ENCODE measurements at regions not wholly inside any gene's neighbourhood (a gene's known extent, or its start where the extent isn't known, plus 50 kb on each side); places are given as distances from the start of the nearest gene placed in this dataset.
"Not testable (repeated sequence)": the region's sequence is repeated elsewhere in the genome, so short reads cannot be mapped to it uniquely, and the experiment has no call there.

- H2AFZ ChIP-seq (ENCODE audit: low read length); H3K36me3 ChIP-seq (ENCODE audit: low read depth, low read length); H3F3A ChIP-seq (ENCODE audit: low read length, unreplicated experiment); CTCF ChIA-PET; H3K9me2 ChIP-seq (replicated peaks; ENCODE audit: low read length); DNase-seq; H3K4me3 ChIP-seq (ENCODE audit: low read length); H3K4me2 ChIP-seq (ENCODE audit: low read length); H3K9me3 ChIP-seq (ENCODE audit: low read length); ATAC-seq; H3K4me1 ChIP-seq (ENCODE audit: insufficient read depth, low read length); H3K79me2 ChIP-seq (ENCODE audit: low read length); H3K27me3 ChIP-seq (ENCODE audit: low read length); H3K9ac ChIP-seq (ENCODE audit: low read length); H4K20me1 ChIP-seq (ENCODE audit: low read length); H3K27ac ChIP-seq (ENCODE audit: low read length); BruUV-seq (replicated peaks); intact Hi-C loops (cut with micrococcal nuclease); POLR2A ChIA-PET (ENCODE audit: unreplicated experiment): not testable (repeated sequence)
Measured at GRCh38 chr3:143181977-143182376, 62.4 kb downstream of the CHST2 start.

GRCh38 chr3:143182866-143183664, 63.5 kb downstream of the CHST2 start:
- no peaks in the 10 kb centered on the region for H4K20me1 ChIP-seq (ENCODE audit: low read length)
- no peak overlapping the region for H3K4me2 ChIP-seq (ENCODE audit: low read length)
- H3K4me3 ChIP-seq (ENCODE audit: low read length), result no peak overlapping the region
- CTCF ChIA-PET, result no interaction called here
- no peaks in the 10 kb centered on the region for H3K4me1 ChIP-seq (ENCODE audit: insufficient read depth, low read length)
- no peak overlapping the region for H3K9ac ChIP-seq (ENCODE audit: low read length)
- DNase-seq (no peak), ATAC-seq (no peak)
- no peaks in the 10 kb centered on the region for H3K9me2 ChIP-seq (replicated peaks; ENCODE audit: low read length)
- no peak for TF ChIP-seq EZH2phosphoT487 (IDR thresholded peaks at IDR 0.05; ENCODE audit: borderline replicate concordance, low read length)
- TF ChIP-seq EZH2 (IDR thresholded peaks at IDR 0.05; ENCODE audit: low read length, unreplicated experiment), result no peak
- H3F3A ChIP-seq (ENCODE audit: low read length, unreplicated experiment), result no peaks in the 10 kb centered on the region
- H3K36me3 ChIP-seq (ENCODE audit: low read depth, low read length), result no peaks in the 10 kb centered on the region
- no peaks in the 10 kb centered on the region for H3K9me3 ChIP-seq (ENCODE audit: low read length)
- H3K27me3 ChIP-seq (ENCODE audit: low read length), result no peaks in the 10 kb centered on the region
- POLR2A ChIA-PET (ENCODE audit: unreplicated experiment), result no interaction called here
- no TSS peak for BruUV-seq (replicated peaks)
- intact Hi-C loops (cut with micrococcal nuclease), result no loop called here
- no peaks in the 10 kb centered on the region for H3K79me2 ChIP-seq (ENCODE audit: low read length)
- H2AFZ ChIP-seq (ENCODE audit: low read length), result no peak overlapping the region
- no peak overlapping the region for H3K27ac ChIP-seq (ENCODE audit: low read length)

GRCh38 chr3:143183665-143183964, 64.0 kb downstream of the CHST2 start:
- no peaks in the 10 kb centered on the region for H3K27me3 ChIP-seq (ENCODE audit: low read length)
- no peaks in the 10 kb centered on the region for H3K4me1 ChIP-seq (ENCODE audit: insufficient read depth, low read length)
- H2AFZ ChIP-seq (ENCODE audit: low read length), result no peak overlapping the region
- no peak for ATAC-seq
- no peaks in the 10 kb centered on the region for H3K79me2 ChIP-seq (ENCODE audit: low read length)
- H3K36me3 ChIP-seq (ENCODE audit: low read depth, low read length), result no peaks in the 10 kb centered on the region
- ChIA-PET CTCF (no interaction called here), POLR2A (ENCODE audit: unreplicated experiment) (no interaction called here)
- no peaks in the 10 kb centered on the region for H3K9me3 ChIP-seq (ENCODE audit: low read length)
- TF ChIP-seq EZH2phosphoT487 (IDR thresholded peaks at IDR 0.05; ENCODE audit: borderline replicate concordance, low read length), result no peak
- TF ChIP-seq EZH2 (IDR thresholded peaks at IDR 0.05; ENCODE audit: low read length, unreplicated experiment), result no peak
- no peak for TF ChIP-seq CTCF (conservative IDR thresholded peaks at IDR 0.05; ENCODE audit: low read depth, low read length)
- no peak for DNase-seq
- no peak overlapping the region for H3K4me3 ChIP-seq (ENCODE audit: low read length)
- no peaks in the 10 kb centered on the region for H3K9me2 ChIP-seq (replicated peaks; ENCODE audit: low read length)
- no peak overlapping the region for H3K9ac ChIP-seq (ENCODE audit: low read length)
- intact Hi-C loops (cut with micrococcal nuclease), result no loop called here
- H3K27ac ChIP-seq (ENCODE audit: low read length), result no peak overlapping the region
- H3K4me2 ChIP-seq (ENCODE audit: low read length), result no peak overlapping the region
- no peaks in the 10 kb centered on the region for H4K20me1 ChIP-seq (ENCODE audit: low read length)
- no TSS peak for BruUV-seq (replicated peaks)
- no peaks in the 10 kb centered on the region for H3F3A ChIP-seq (ENCODE audit: low read length, unreplicated experiment)

DNA sequence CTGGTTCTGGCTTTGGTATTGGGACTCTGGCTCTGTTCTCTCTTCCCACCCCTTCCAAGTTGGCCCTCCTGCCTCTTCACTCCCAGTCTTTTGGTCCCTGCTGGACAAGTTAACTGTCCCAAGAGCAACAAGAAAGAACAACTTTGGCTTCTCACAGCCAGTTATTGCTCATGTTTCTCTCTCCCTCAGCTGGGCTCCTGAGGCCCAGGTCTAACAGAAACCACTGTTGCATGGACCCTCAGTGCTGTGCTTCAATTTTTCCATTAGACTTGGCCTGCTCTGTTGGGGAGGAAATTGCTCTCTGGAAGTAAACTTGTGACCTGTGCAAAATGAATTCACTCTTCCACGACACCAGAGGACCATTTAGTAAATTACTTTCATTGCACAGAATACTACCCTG, 64.5 kb downstream of the CHST2 start:
- BruUV-seq (replicated peaks), result no TSS peak
- TF ChIP-seq CTCF (conservative IDR thresholded peaks at IDR 0.05; ENCODE audit: low read depth, low read length) (no peak), EZH2 (IDR thresholded peaks at IDR 0.05; ENCODE audit: low read length, unreplicated experiment) (no peak), EZH2phosphoT487 (IDR thresholded peaks at IDR 0.05; ENCODE audit: borderline replicate concordance, low read length) (no peak)
- Histone ChIP-seq H3K4me3 (ENCODE audit: low read length) (no peak overlapping the region), H3K27me3 (ENCODE audit: low read length) (no peaks in the 10 kb centered on the region), H3K9ac (ENCODE audit: low read length) (no peak overlapping the region), H3K36me3 (ENCODE audit: low read depth, low read length) (no peaks in the 10 kb centered on the region), H3K4me1 (ENCODE audit: insufficient read depth, low read length) (no peaks in the 10 kb centered on the region), H3K4me2 (ENCODE audit: low read length) (no peak overlapping the region), H3K79me2 (ENCODE audit: low read length) (no peaks in the 10 kb centered on the region), H4K20me1 (ENCODE audit: low read length) (no peaks in the 10 kb centered on the region), H3K9me2 (replicated peaks; ENCODE audit: low read length) (no peaks in the 10 kb centered on the region), H2AFZ (ENCODE audit: low read length) (no peak overlapping the region), H3K27ac (ENCODE audit: low read length) (no peak overlapping the region), H3K9me3 (ENCODE audit: low read length) (no peaks in the 10 kb centered on the region), H3F3A (ENCODE audit: low read length, unreplicated experiment) (no peaks in the 10 kb centered on the region)
- intact Hi-C loops (cut with micrococcal nuclease), result no loop called here
- ATAC-seq, result no peak
- no peak for DNase-seq
- CTCF ChIA-PET, result no interaction called here
- POLR2A ChIA-PET (ENCODE audit: unreplicated experiment), result no interaction called here

All from PC-3 (cell line).